HFF-Myc (cell line): ENCODE measurements at regions not wholly inside any gene's neighbourhood (a gene's known extent, or its start where the extent isn't known, plus 50 kb on each side); places are given as distances from the start of the nearest gene placed in this dataset.

ENCODE experiments used
- DNase-seq: peaks from one replicate; pipeline ENCODE4 v3.0.0-alpha.2; 2011; ENCODE audit warnings: low read depth; ENCODE audit errors: extremely low read depth
- H3K4me3 ChIP-seq: replicated peaks from 2 replicates; pipeline ENCODE4 v1.5.1; 2011; ENCODE audit warnings: low read depth, mild to moderate bottlenecking, control low read depth, low read length
- CTCF ChIP-seq: IDR thresholded peaks from 2 replicates; pipeline ENCODE4 v1.5.1; 2012; ENCODE audit warnings: mild to moderate bottlenecking, low read depth, low read length, control low read depth; ENCODE audit errors: missing control alignments

- H3K4me3 ChIP-seq, result no peak overlapping the region
- TF ChIP-seq CTCF, result no peak
- no peak for DNase-seq
Observed at GRCh38 chr18:39030124-39030655, 1464.6 kb upstream of the CELF4 start.

GRCh38 chr18:39025531-39025930 is 1459.9 kb upstream of the CELF4 start:
- no peak overlapping the region for H3K4me3 ChIP-seq
- DNase-seq, result no peak
- no peak for TF ChIP-seq CTCF

GRCh38 chr18:39019989-39020388 is 1454.4 kb upstream of the CELF4 start:
- DNase-seq, result no peak

GRCh38 chr18:39007031-39007902 is 1441.7 kb upstream of the CELF4 start:
- H3K4me3 ChIP-seq, result no peak overlapping the region
- no peak for TF ChIP-seq CTCF
- no peak for DNase-seq

More at GRCh38 chr18:39019989-39020388, 1454.4 kb upstream of the CELF4 start:
- no peak overlapping the region for H3K4me3 ChIP-seq
- TF ChIP-seq CTCF, result no peak

GRCh38 chr18:38996056-38996455 is 1430.5 kb upstream of the CELF4 start:
- no peak overlapping the region for H3K4me3 ChIP-seq
- no peak for DNase-seq
- TF ChIP-seq CTCF, result no peak

GRCh38 chr18:38993342-38993741 is 1427.7 kb upstream of the CELF4 start:
- no peak for TF ChIP-seq CTCF
- H3K4me3 ChIP-seq, result no peak overlapping the region
- DNase-seq, result no peak
